ENCODE measurements at regions not wholly inside any gene's neighbourhood (a gene's known extent, or its start where the extent isn't known, plus 50 kb on each side); places are given as distances from the start of the nearest gene placed in this dataset.

DNA sequence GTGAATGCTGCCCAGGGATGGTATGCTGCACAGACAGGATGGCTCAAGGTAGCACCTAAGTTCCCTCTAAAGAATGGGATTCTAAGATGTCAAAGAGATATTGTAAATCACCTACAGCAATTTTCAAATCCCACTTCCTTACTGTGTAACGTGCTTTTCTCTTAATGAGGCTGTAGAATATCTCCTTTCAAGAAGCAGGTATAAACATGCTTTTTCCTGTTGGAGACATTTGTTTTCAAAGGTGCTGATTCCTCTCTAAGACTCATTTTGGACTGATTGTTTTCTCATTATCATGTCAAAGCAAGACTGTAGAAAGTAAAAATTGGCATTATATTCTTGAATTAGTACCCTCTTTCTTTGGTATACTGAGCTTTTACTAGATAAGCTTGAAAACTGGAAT is 412.6 kb upstream of the PAPPA start:
- H3K27ac ChIP-seq = no peak overlapping the region
- intact Hi-C loops (cut with DNase I; ENCODE audit: low total_unique reads) = no loop called here
- no peak for DNase-seq
- H3K27me3 ChIP-seq = no peaks in the 10 kb centered on the region
- H3K4me3 ChIP-seq = no peak overlapping the region
- H3K36me3 ChIP-seq = no peaks in the 10 kb centered on the region
- H3K9me3 ChIP-seq = no peaks in the 10 kb centered on the region
- no peaks in the 10 kb centered on the region for H3K4me1 ChIP-seq
- no peak for TF ChIP-seq POLR2A (IDR thresholded peaks at IDR 0.05)
- TF ChIP-seq, protein P1, sequence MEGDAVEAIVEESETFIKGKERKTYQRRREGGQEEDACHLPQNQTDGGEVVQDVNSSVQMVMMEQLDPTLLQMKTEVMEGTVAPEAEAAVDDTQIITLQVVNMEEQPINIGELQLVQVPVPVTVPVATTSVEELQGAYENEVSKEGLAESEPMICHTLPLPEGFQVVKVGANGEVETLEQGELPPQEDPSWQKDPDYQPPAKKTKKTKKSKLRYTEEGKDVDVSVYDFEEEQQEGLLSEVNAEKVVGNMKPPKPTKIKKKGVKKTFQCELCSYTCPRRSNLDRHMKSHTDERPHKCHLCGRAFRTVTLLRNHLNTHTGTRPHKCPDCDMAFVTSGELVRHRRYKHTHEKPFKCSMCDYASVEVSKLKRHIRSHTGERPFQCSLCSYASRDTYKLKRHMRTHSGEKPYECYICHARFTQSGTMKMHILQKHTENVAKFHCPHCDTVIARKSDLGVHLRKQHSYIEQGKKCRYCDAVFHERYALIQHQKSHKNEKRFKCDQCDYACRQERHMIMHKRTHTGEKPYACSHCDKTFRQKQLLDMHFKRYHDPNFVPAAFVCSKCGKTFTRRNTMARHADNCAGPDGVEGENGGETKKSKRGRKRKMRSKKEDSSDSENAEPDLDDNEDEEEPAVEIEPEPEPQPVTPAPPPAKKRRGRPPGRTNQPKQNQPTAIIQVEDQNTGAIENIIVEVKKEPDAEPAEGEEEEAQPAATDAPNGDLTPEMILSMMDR (IDR thresholded peaks at IDR 0.05) = no peak

DNA sequence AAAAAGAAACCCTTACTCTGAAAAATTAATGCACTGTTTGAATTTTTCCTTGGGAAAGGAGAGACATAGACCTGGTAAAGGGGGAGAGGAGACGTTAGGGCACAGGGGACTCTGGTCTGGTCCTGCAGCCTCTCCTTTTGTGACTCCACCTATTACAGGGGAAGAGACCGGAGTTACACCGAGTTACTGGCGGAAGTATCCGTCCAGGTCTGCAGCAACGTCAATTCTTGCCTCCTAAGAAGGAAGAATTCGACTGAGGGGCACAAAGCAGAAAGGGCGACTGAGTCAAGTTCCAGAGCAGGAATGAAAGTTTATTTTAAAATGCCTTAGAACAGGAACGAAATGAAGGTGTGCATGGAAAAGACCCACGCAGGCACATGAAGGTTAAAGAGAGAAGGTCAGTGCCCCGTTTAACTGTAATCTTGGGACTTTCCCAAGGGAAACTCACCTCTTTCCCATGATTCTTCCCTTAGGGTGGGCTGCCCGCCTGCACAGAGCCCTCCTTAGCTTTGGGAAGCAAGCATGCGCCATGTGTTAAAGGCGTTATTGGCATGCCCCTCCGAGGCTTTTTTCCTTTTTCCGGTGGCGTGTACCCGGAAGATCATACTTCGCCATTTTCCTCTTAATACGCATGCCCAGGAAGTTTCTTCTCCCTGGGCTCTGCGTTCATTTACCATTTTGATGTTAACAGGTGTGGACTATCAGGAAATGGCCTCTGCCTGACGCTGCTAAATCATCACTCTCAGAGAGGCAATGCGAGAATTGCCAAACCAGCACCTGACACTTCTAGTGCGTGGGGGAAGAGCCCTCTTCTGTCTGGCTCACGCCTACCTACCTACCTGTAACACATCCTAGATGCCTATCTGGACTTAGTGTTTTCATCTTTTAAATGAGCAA is 409.6 kb upstream of the PAPPA start:
- no peaks in the 10 kb centered on the region for H3K36me3 ChIP-seq

GRCh38 chr9:115746496-115746895 is 407.1 kb upstream of the PAPPA start:
- intact Hi-C loops (cut with DNase I; ENCODE audit: low total_unique reads) = no loop called here
- Histone ChIP-seq H3K9me3 (no peaks in the 10 kb centered on the region), H3K27me3 (no peaks in the 10 kb centered on the region), H3K36me3 (no peaks in the 10 kb centered on the region), H3K27ac (no peak overlapping the region), H3K4me1 (no peaks in the 10 kb centered on the region), H3K4me3 (no peak overlapping the region)
- DNase-seq = no peak
- TF ChIP-seq, protein P1 (IDR thresholded peaks at IDR 0.05) = no peak
- no peak for TF ChIP-seq POLR2A (IDR thresholded peaks at IDR 0.05)

More for the DNA sequence above, 409.6 kb upstream of the PAPPA start:
- TF ChIP-seq, protein P1 (IDR thresholded peaks at IDR 0.05) = no peak
- no peak for TF ChIP-seq POLR2A (IDR thresholded peaks at IDR 0.05)
- intact Hi-C loops (cut with DNase I; ENCODE audit: low total_unique reads) = no loop called here
- Histone ChIP-seq H3K27me3 (no peaks in the 10 kb centered on the region), H3K4me1 (no peaks in the 10 kb centered on the region), H3K27ac (no peak overlapping the region), H3K4me3 (no peak overlapping the region), H3K9me3 (no peaks in the 10 kb centered on the region)
- no peak for DNase-seq

DNA sequence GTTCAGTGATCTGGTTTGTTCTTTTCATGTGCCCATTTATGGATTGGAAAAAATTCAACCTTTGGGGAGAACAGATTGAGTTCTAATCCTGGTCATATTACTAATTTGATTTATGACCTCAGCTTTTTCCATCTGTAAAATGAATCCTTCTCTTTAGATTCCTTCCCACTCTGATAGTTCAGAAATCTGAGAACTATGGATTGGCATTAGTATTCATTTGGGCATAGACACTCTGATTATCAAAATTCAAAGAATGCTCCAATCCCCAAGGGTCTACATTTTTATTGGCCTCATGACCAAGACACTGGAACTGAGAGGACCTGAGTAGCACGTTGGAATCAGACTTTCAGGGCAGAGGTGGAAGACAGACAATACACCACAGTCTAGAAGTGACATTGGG is 405.9 kb upstream of the PAPPA start:
- DNase-seq = no peak
- no peak overlapping the region for H3K4me3 ChIP-seq
- H3K27me3 ChIP-seq = no peaks in the 10 kb centered on the region
- no peaks in the 10 kb centered on the region for H3K9me3 ChIP-seq
- no peak for TF ChIP-seq POLR2A (IDR thresholded peaks at IDR 0.05)
- no peak overlapping the region for H3K27ac ChIP-seq
- intact Hi-C loops (cut with DNase I; ENCODE audit: low total_unique reads) = no loop called here
- H3K4me1 ChIP-seq = no peaks in the 10 kb centered on the region
- no peaks in the 10 kb centered on the region for H3K36me3 ChIP-seq

GRCh38 chr9:115756736-115757135 is 396.9 kb upstream of the PAPPA start:
- H3K4me3 ChIP-seq = no peak overlapping the region
- no peaks in the 10 kb centered on the region for H3K4me1 ChIP-seq
- H3K27me3 ChIP-seq = no peaks in the 10 kb centered on the region
- no peak for DNase-seq
- no peaks in the 10 kb centered on the region for H3K36me3 ChIP-seq
- intact Hi-C loops (cut with DNase I; ENCODE audit: low total_unique reads) = no loop called here
- H3K9me3 ChIP-seq = no peaks in the 10 kb centered on the region
- H3K27ac ChIP-seq = no peak overlapping the region
- TF ChIP-seq POLR2A (IDR thresholded peaks at IDR 0.05) = no peak
- TF ChIP-seq, protein P1 (IDR thresholded peaks at IDR 0.05) = no peak
